NCI-H1694 (cell line): ENCODE measurements at regions not wholly inside any gene's neighbourhood (a gene's known extent, or its start where the extent isn't known, plus 50 kb on each side); places are given as distances from the start of the nearest gene placed in this dataset.
"Not testable (repeated sequence)": the region's sequence is repeated elsewhere in the genome, so short reads cannot be mapped to it uniquely, and the experiment has no call there.

ENCODE experiments used
- DNase-seq: peaks from one replicate; lab custom pipeline; 2025; lab: John Stamatoyannopoulos, UW

GRCh38 chr4:116126794-116127193, 958.6 kb downstream of the TRAM1L1 start:
- no peak for DNase-seq

DNA sequence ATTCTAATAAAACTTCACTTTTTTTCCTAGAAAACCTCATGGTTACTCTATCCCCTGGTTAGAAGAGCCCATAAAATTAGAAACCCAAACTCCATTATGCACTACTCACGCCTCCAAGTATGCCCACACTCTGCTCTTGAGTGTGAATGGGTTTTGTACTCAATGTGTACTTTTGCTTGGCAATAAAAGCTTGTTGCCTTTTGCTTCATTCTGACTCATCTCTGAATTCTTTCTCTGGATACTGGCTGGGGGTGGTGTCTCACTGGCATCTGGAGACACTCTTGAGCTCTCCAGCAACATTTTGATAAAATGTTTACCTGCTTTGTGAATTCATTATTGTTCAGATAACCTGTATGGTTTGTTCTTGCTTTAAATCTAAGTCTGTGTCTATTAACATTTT, 963.3 kb downstream of the TRAM1L1 start:
- DNase-seq: no peak

- DNase-seq: no peak
Measured at GRCh38 chr4:116118221-116118620, 967.2 kb downstream of the TRAM1L1 start.

DNA sequence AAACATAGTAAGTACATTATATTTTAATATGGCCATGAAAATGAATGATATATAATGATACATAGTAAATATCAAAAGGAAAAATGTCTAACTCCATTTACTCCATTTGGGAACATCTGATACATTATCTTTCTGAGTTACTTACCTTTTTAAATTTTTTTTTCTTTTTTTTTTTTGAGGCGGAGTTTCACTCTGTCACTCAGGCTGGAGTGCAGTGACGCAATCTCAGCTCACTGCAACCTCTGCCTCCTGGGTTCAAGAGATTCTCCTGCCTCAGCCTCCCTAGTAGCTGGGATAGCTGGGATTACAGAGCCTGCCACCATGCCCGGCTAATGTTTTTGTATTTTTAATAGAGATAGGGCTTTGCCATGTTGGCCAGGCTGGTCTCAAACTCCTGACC, 972.5 kb downstream of the TRAM1L1 start:
- not testable (repeated sequence) for DNase-seq

GRCh38 chr4:116110713-116111112, 974.7 kb downstream of the TRAM1L1 start:
- DNase-seq: no peak

DNA sequence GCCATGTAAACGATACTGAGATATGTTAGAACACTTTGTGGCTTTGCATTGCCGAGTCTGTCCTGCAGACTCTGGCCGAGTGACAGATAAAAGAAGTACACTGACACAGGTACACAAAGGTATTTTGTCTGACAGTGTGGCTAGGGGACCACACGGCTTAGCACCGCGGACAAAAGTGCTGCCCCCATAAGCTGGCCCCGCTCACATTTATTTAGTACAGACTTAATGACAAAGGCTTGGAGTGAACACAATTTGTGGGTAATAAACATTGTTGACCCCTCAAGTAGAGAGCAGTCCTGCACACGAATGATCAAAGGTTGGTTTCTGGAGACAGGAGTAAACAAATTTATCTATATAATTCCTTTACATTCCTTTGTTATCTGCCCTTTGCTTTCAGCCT, 976.8 kb downstream of the TRAM1L1 start:
- no peak for DNase-seq

- no peak for DNase-seq
Measured at GRCh38 chr4:116101321-116101720, 984.1 kb downstream of the TRAM1L1 start.

- no peak for DNase-seq
Measured at GRCh38 chr4:116099596-116099995, 985.8 kb downstream of the TRAM1L1 start.

DNA sequence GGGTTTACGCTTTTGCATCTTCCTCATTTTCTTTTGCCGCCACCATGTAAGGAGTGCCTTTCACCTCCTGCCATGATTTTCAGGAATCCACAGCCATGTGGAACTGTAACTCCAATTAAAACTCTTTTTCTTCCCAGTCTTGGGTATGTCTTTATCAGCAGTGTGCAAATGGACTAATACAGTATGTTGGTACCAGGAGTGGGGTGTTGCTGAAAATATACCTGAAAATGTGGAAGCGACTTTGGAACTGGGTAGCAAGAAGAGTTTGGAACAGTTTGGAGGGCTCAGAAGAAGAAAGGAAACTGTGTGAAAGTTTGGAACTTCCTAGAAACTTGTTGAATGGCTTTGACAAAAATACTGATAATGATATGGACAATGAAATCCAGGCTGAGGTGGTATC, 983.9 kb upstream of the NDST4 start:
- DNase-seq: not testable (repeated sequence)

GRCh38 chr4:116092961-116093360, 979.5 kb upstream of the NDST4 start:
- no peak for DNase-seq

DNA sequence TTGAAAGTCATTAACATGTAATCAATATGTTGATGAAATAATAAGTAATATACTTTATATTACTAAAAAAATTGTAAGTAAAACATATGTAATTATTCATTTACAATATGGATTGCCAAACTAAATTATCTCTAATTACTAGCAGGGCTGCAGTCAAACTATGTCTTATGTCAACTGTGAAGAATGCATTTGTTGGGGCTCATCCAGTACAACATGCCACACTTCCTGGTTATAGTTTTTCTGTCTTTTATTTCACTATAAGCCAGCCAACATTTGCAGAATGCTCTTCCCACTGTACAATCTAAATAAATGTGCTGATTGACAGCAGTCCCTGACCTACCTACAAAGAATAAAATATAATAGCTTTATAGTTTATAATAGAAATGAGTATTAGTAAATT, 975.4 kb upstream of the NDST4 start:
- no peak for DNase-seq

DNA sequence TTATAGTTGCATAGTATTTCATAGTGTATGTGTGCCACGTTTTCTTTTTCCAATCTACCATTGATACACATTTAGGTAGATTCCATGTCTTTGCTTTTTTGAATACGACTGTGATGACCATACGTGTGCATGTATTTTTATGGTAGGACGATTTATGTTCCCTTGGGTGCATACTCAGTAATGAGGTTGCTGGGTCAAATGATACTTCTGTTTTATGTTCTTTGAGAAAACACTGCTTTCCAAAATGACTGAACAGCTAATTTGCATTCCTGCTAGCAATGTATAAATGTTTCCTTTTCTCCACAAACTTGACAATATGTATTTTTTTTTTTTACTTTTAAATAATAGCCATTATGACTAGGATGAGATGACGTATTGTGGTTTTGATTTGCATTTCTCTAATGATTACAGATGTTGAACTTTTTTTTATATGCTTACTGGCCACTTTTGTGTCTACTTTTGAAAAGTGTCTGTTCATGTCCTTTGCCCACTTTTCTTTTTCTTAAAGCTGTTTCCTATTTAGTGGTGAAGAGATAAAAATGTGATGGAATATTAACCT, 969.5 kb upstream of the NDST4 start:
- DNase-seq: no peak

- DNase-seq: no peak
Measured at GRCh38 chr4:116073051-116073450, 959.6 kb upstream of the NDST4 start.

GRCh38 chr4:116070283-116070682, 956.9 kb upstream of the NDST4 start:
- no peak for DNase-seq

- no peak for DNase-seq
Measured at GRCh38 chr4:116066711-116067245, 953.4 kb upstream of the NDST4 start.

- no peak for DNase-seq
Measured at GRCh38 chr4:116064331-116064730, 950.9 kb upstream of the NDST4 start.

GRCh38 chr4:116059361-116059760, 945.9 kb upstream of the NDST4 start:
- DNase-seq: no peak

DNA sequence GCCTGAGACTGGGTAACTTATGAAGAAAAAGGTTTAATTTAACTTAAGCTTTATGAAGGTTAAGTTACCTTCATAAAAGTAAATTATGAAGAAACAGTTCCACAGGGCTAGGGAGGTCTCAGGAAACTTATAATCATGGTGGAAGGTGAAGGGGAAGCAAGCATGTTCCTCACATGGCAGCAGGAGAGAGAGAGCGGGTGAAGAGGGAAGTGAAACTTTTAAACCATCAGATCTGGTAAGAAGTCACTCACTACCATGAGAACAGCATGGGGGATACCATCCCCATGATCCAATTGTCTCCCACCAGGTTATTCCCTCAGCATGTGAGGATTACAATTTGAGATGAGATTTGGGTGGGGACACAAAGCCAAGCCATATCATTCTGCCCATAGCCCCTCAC, 944.7 kb upstream of the NDST4 start:
- DNase-seq: no peak

GRCh38 chr4:116055857-116056827, 942.7 kb upstream of the NDST4 start:
- no peak for DNase-seq

DNA sequence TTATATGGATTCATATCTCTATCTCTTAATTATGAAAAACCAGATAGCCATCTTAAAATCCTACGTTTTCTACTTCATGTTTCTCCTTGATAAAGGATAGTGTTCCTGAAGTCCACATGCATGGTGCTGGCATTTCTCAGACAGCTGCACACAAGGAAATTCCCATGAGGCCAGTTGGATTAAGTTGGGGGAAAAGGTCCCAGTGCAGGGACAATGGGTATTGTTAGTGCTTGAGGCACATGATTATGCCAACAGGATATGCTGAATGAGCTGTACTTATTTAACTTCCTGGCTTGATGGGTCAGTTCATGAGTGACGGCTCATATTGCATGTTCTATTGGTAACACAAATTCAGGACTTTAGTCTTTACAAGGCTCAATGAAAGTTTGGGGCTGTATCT, 913.9 kb upstream of the NDST4 start:
- DNase-seq: no peak

DNA sequence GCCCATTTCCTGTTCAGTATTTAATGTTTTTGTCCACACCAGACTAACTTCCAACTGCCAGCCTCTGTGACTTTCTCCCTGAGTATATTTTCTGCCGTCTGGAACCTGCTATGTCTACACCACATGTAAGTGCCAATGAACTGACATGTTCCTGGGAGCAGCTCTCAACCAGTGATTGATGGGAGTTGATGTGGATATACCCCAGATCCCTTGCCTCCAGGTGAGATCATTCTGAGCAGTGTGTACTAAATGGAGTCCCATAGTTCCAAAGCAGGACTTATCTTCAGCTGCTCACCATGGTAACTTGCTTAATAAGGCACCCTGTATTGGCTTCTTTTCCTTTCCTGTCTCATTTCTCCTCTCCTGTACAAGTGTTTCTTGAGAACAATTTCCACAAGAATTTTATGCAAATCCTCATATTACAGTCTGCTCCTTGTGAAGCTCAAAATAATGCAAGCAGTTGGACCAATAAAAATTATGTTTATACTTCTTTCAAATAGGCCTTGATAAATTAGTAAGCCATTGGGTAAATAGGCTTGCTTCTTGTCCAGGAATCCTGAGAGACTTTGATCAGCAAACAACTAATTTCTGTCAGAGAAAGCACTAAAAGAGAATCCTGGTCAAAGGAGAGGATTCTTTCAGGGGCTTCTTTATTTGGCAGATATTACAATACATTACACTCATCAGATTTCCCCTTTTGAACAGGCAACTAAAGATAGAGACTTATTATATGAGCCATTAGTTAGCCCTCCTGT, 911.7 kb upstream of the NDST4 start:
- no peak for DNase-seq

- no peak for DNase-seq
Measured at GRCh38 chr4:116023049-116023448, 909.6 kb upstream of the NDST4 start.
